ENCODE measurements at regions not wholly inside any gene's neighbourhood (a gene's known extent, or its start where the extent isn't known, plus 50 kb on each side); places are given as distances from the start of the nearest gene placed in this dataset.

DNA sequence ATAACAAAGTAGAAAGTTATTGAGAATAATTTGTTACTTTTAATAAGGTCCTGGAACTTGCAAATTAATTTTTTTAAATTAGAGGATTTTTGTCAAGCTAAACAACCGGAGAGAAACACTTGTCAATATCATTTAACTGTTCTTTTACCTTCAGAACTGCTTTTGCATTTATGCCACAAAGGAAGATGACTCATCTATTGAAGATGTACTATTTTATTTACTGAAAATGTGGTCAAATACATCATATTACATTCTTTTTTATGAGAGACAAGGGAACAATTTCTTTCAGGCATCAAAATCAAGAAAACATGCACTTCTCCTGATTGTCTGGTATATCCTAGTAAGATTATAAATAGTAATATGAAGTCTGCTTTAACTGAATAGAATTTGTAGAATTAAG lies 558.2 kb upstream of the PRMT6 start:
- peaks cover 3% of the 10 kb centered on the region for H3K9me3 Mint-ChIP-seq
- H3K27ac Mint-ChIP-seq = no peak overlapping the region
- ATAC-seq (no peak), DNase-seq (no peak)
- H3K36me3 Mint-ChIP-seq (ENCODE audit: low read depth) = no peaks in the 10 kb centered on the region
- H3K27me3 Mint-ChIP-seq = no peaks in the 10 kb centered on the region
- H3K4me1 Mint-ChIP-seq = no peaks in the 10 kb centered on the region
- no peak overlapping the region for H3K4me3 Mint-ChIP-seq

DNA sequence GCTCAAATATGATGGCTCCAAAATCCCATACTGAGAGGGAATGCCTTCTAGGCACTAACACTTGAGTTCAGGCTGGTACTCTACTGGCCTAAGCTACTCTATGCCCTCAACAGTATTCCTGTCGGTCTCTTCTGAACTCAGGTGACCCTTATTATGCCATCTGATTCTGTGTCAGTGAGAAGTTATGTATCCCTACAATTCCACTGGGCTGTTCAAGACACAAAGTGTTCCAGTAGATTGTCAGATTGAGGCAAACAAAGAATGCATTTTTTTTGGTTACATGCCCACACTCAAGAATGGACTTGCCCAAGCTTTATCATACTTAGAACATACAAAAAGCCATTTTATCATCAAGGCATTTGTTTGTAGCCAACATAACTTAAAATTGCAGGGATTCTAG lies 553.8 kb upstream of the PRMT6 start:
- Mint-ChIP-seq H3K4me1 (no peaks in the 10 kb centered on the region), H3K9me3 (peaks cover 6% of the 10 kb centered on the region), H3K4me3 (no peak overlapping the region), H3K36me3 (ENCODE audit: low read depth) (no peaks in the 10 kb centered on the region), H3K27ac (no peak overlapping the region), H3K27me3 (no peaks in the 10 kb centered on the region)
- no peak for DNase-seq
- no peak for ATAC-seq

DNA sequence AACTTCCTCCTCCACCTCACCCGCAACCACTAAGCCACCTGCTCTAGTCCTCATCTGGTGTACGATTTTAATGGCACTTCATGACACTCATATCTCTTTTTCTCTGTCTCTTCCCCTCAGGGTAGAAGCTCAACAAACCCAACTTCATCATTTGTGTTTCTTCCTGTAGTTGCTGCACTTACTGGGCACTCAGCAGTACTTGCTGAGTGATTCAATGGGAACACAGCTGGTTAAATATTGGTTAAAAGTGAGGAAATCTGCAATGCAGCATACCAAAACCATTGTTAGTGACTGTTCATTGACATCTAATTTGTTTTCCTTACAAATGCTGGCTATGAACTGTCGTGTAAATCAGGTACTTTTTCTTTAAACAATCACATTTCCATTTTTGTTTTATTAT lies 541.1 kb upstream of the PRMT6 start:
- Mint-ChIP-seq H3K4me1 (no peaks in the 10 kb centered on the region), H3K4me3 (no peak overlapping the region), H3K9me3 (peaks cover 5% of the 10 kb centered on the region), H3K27me3 (no peaks in the 10 kb centered on the region), H3K27ac (no peak overlapping the region), H3K36me3 (ENCODE audit: low read depth) (no peaks in the 10 kb centered on the region)
- ATAC-seq (no peak), DNase-seq (no peak)

DNA sequence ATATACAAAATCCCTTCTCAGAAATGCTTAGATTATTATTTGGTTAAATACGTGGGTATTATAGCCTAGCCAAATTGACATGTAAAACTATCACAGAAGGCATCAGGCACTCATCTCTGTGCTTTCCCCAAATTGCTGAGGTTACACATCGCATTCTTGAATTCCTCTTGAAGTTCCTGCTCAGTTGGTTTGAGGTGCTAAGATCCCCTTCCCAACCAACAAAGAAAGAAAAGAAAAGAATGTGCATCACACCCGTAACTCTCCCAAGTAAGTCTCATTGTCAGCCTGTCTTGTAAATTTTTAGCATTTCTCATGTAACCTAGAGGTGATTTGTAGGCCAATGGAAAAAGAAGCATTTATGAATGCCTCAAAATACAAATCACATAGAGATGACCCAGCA lies 539.2 kb upstream of the PRMT6 start:
- no peaks in the 10 kb centered on the region for H3K4me1 Mint-ChIP-seq
- no peaks in the 10 kb centered on the region for H3K36me3 Mint-ChIP-seq (ENCODE audit: low read depth)
- no peak for DNase-seq
- no peak overlapping the region for H3K27ac Mint-ChIP-seq
- ATAC-seq = no peak
- no peaks in the 10 kb centered on the region for H3K27me3 Mint-ChIP-seq
- peaks cover 5% of the 10 kb centered on the region for H3K9me3 Mint-ChIP-seq
- no peak overlapping the region for H3K4me3 Mint-ChIP-seq

DNA sequence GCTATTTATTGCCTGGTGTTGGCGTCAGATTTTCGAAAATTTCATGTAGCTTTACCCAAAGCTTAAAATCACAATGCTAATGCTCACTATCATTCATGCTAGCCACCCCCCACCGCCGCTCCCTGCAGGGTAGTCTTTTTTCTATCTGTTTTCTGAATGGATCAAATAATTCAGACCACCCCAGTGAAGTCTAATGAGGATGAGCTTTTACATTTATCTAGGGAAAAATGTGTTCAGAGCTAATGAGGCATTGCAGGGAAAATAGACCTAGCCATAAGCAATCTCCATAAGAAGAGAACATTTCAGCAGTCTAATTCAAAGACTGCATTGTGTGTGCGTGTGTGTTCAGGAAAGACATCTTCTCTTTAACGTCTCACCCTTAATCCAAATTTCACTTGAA lies 533.0 kb upstream of the PRMT6 start:
- ATAC-seq = no peak
- Mint-ChIP-seq H3K36me3 (ENCODE audit: low read depth) (no peaks in the 10 kb centered on the region), H3K27ac (no peak overlapping the region), H3K27me3 (no peaks in the 10 kb centered on the region), H3K4me3 (no peak overlapping the region), H3K9me3 (no peaks in the 10 kb centered on the region), H3K4me1 (no peaks in the 10 kb centered on the region)
- no peak for DNase-seq

DNA sequence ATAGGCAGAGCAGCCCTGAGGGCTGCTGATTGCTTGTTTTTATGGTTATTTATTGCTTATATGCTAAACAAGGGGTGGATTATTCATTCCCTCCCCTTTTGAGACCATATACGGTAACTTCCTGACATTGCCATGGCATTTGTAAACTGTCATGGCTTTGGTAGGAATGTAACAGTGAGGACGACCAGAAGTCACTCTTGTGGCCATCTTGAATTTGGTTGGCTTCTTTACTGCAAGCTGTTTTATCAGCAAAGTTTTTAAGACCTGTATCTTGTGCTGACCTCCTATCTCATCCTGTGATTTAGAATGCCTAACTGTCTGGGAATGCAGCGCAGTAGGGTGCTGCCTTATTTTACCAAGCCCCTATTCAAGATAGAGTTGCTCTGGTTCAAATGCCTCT lies 531.8 kb upstream of the PRMT6 start:
- H3K4me1 Mint-ChIP-seq = no peaks in the 10 kb centered on the region
- no peaks in the 10 kb centered on the region for H3K27me3 Mint-ChIP-seq
- no peak for ATAC-seq
- H3K36me3 Mint-ChIP-seq (ENCODE audit: low read depth) = no peaks in the 10 kb centered on the region
- no peak for DNase-seq
- H3K4me3 Mint-ChIP-seq = no peak overlapping the region
- H3K27ac Mint-ChIP-seq = no peak overlapping the region
- H3K9me3 Mint-ChIP-seq = no peaks in the 10 kb centered on the region

DNA sequence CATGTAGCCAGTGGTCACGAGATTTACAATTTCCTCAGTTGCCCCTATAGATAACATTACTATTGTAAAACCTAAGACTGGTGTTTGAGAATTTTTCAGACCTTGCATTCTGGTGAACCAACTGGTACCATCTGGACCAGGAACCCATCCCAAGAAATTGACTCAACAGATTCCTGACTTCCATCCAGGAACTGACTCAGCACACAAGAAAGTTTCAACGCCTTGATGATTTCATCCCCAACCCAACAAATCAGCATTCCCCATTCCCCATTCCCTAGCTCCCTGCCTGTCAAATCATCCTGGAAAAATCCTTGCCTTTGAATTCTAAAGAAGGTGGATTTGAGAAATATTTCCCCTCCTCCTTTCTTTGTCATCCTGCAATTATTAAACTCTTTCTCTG lies 529.8 kb upstream of the PRMT6 start:
- peaks cover 7% of the 10 kb centered on the region for H3K9me3 Mint-ChIP-seq
- no peaks in the 10 kb centered on the region for H3K36me3 Mint-ChIP-seq (ENCODE audit: low read depth)
- no peaks in the 10 kb centered on the region for H3K4me1 Mint-ChIP-seq
- no peak for DNase-seq
- ATAC-seq = no peak
- no peak overlapping the region for H3K4me3 Mint-ChIP-seq
- no peaks in the 10 kb centered on the region for H3K27me3 Mint-ChIP-seq
- H3K27ac Mint-ChIP-seq = no peak overlapping the region

DNA sequence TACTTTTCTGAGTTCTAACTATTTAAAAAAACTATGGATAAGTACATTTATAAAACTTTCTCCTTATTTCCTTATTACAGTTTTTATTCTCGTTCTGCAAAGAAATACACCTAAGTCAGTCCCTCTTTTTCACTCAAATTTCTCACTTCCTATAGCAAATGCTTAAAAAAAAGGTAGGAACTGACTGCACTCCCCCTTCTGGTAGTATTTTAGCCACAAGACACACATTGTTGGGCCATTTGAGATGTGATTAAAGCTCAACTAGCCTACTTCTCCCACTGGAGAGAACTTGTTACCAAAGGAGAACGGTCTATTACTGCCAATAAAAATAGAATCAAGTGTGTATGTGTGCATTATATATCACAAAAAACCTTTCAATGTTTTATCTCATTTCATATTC lies 521.9 kb upstream of the PRMT6 start:
- peaks cover 17% of the 10 kb centered on the region for H3K9me3 Mint-ChIP-seq
- no peaks in the 10 kb centered on the region for H3K4me1 Mint-ChIP-seq
- ATAC-seq (no peak), DNase-seq (no peak)
- no peaks in the 10 kb centered on the region for H3K36me3 Mint-ChIP-seq (ENCODE audit: low read depth)
- H3K4me3 Mint-ChIP-seq = no peak overlapping the region
- no peaks in the 10 kb centered on the region for H3K27me3 Mint-ChIP-seq
- no peak overlapping the region for H3K27ac Mint-ChIP-seq

DNA sequence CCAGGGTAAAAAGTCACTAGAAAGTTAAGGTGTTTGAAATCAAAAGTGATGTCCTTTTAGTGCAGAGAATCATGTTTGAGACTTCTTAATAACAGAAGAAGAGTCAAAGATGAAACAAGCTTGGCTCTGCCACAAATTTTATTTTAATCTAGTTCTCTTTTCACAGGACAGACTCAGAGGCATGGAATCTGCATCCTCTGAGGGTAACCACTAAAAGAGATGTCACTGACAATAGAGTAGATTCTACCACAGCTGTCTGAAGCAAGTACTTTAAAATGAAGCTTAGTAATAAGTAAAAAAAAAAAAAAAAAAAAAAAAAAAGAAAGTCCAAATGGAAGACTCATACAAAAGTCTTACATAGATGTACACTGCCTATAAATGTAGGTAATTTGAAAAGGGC lies 519.7 kb upstream of the PRMT6 start:
- H3K27me3 Mint-ChIP-seq = no peaks in the 10 kb centered on the region
- H3K4me3 Mint-ChIP-seq = no peak overlapping the region
- no peaks in the 10 kb centered on the region for H3K4me1 Mint-ChIP-seq
- DNase-seq = no peak
- peaks cover 18% of the 10 kb centered on the region for H3K9me3 Mint-ChIP-seq
- no peaks in the 10 kb centered on the region for H3K36me3 Mint-ChIP-seq (ENCODE audit: low read depth)
- no peak for ATAC-seq
- no peak overlapping the region for H3K27ac Mint-ChIP-seq

DNA sequence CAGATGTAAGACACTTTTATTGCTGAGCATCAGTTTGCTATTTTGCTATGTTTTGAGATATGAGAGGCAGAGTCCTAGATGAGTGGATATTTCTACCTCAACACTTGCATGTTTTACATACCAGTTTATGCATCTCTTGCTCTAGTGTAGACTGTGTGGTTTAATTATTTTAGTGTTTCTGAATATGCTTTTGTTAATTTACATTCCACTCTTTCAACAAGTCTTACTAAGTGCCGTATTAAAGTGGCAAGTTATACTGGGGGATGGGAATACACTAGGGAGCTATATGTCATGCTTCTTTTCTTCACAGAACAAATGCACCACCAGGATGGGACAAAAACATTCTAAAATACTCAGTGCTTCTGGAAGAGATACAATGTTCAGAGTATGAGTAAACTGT lies 507.7 kb upstream of the PRMT6 start:
- no peaks in the 10 kb centered on the region for H3K27me3 Mint-ChIP-seq
- H3K36me3 Mint-ChIP-seq (ENCODE audit: low read depth) = no peaks in the 10 kb centered on the region
- H3K4me1 Mint-ChIP-seq = no peaks in the 10 kb centered on the region
- no peak overlapping the region for H3K4me3 Mint-ChIP-seq
- DNase-seq (no peak), ATAC-seq (no peak)
- peaks cover 14% of the 10 kb centered on the region for H3K9me3 Mint-ChIP-seq
- H3K27ac Mint-ChIP-seq = no peak overlapping the region

DNA sequence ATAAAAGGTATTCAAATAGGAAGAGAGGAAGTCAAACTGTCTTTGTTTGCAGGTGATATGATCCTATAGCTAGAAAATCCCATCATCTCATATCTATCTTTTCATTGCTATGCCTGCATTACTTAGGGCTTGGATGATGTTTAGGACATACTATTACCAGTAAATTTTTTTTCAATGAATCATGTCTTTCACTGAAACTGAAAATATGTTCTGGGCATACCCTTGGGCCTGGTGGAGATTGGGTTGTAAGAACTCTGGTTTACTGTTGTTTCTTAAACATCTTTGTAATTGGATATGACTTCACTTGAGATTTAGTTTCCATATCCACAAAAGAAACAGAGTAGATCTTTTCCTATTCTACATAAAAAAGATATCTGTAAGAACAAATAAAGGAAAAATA lies 502.2 kb upstream of the PRMT6 start:
- DNase-seq = no peak
- H3K4me1 Mint-ChIP-seq = no peaks in the 10 kb centered on the region
- peaks cover 10% of the 10 kb centered on the region for H3K9me3 Mint-ChIP-seq
- no peaks in the 10 kb centered on the region for H3K36me3 Mint-ChIP-seq (ENCODE audit: low read depth)
- no peak overlapping the region for H3K4me3 Mint-ChIP-seq
- no peak for ATAC-seq
- no peak overlapping the region for H3K27ac Mint-ChIP-seq
- no peaks in the 10 kb centered on the region for H3K27me3 Mint-ChIP-seq

DNA sequence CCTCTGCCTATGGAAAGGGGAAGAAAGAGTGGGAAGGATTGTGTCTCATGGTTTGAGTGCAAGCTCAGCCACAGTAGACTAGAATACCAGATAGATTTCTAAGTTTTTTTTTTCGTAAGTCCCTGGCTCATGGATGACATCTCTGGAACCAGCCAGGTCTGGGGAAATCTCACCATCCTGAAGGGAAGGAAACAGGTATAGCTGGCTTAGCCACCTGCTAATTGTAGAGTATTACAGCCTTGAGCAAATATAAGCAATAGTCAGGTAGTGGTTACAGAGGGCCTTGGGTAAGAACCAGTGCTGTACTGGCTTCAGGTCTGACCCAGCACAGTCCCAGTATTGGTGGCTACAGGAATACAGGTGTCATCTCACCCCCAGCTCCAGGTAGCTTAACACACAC lies 500.9 kb upstream of the PRMT6 start:
- Mint-ChIP-seq H3K27ac (no peak overlapping the region), H3K36me3 (ENCODE audit: low read depth) (no peaks in the 10 kb centered on the region), H3K4me1 (no peaks in the 10 kb centered on the region), H3K27me3 (no peaks in the 10 kb centered on the region), H3K9me3 (peaks cover 11% of the 10 kb centered on the region), H3K4me3 (no peak overlapping the region)
- ATAC-seq = no peak
- no peak for DNase-seq

DNA sequence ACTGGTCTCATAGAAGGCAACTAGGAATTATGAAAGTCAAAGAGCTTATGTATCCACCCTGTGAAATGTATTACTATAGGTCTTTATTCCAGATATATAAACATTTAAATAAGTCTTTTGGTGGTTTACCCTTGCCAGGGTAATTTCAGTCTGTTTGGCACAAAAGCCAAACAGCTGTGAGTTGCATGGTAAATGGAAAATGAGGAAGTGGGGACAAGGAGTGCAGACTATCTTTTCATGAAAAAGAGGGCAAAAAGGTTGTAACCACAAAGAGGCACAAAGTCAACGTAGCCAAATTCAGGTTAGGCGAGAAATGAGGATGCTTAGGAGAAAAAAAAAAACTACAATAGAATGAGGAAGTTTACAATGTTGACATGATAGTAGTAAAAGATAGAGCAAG lies 492.3 kb upstream of the PRMT6 start:
- no peak overlapping the region for H3K4me3 Mint-ChIP-seq
- H3K27me3 Mint-ChIP-seq = no peaks in the 10 kb centered on the region
- DNase-seq (no peak), ATAC-seq (no peak)
- no peaks in the 10 kb centered on the region for H3K4me1 Mint-ChIP-seq
- H3K36me3 Mint-ChIP-seq (ENCODE audit: low read depth) = no peaks in the 10 kb centered on the region
- H3K9me3 Mint-ChIP-seq = peaks cover 5% of the 10 kb centered on the region
- H3K27ac Mint-ChIP-seq = no peak overlapping the region

DNA sequence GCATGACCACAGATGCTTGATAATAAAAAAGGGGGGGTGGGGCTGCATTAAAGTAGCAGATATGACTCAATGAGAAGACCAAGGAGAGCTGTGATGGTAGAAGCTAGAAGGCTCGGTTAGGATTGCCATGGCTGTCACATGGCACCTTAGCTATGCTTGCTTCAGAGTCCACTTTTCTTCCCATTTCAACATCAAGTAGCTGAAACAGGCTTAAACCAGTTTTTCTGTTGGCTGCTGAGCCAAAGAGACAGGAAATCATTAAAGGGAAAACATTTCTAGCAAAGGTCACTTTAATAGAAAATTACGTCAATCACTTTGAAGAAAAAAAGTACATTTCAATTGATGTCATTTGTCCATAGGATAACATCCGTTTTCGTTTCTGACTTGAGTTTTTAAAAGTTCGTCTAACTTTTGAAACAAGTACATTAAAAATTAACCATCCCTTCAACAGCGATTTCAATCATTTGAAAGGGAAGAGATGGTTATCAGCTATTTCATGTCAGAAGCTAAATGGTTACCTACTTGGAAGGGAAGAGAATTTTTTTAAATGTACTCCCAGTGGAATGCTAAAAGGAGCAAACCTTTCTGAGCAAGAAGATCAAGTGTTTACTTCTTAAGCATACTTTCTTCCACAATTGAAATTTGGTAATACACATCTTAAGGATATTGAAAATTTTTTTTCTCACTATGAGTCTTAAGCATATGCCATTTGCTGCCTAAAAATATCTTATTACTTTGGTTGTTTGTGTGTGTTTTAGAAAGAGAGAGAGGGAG lies 488.1 kb upstream of the PRMT6 start:
- Mint-ChIP-seq H3K4me3 (no peak overlapping the region), H3K9me3 (peaks cover 4% of the 10 kb centered on the region), H3K36me3 (ENCODE audit: low read depth) (no peaks in the 10 kb centered on the region), H3K4me1 (no peaks in the 10 kb centered on the region), H3K27me3 (no peaks in the 10 kb centered on the region), H3K27ac (no peak overlapping the region)
- DNase-seq (no peak), ATAC-seq (no peak)

DNA sequence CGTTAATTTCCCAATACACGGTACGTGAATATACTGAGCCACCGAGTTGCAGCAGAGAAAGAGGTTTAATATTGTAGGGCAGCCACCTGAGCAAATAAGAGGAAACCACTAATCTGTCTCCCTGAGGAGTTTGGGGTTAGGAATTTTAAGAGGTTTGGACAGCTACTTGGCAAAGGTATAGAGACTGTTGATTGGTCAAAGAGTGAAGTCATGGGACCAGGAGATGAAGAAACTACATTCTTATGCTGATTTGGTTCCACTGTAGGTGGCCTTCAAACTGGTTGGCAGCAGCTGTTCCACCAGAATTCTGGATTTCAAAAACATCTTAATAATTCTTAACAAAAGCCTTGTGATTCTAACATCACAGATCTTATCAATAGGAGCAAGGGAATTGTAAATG lies 485.4 kb upstream of the PRMT6 start:
- no peak for ATAC-seq
- no peaks in the 10 kb centered on the region for H3K27me3 Mint-ChIP-seq
- DNase-seq = no peak
- no peaks in the 10 kb centered on the region for H3K36me3 Mint-ChIP-seq (ENCODE audit: low read depth)
- H3K4me3 Mint-ChIP-seq = no peak overlapping the region
- no peak overlapping the region for H3K27ac Mint-ChIP-seq
- peaks cover 4% of the 10 kb centered on the region for H3K9me3 Mint-ChIP-seq
- no peaks in the 10 kb centered on the region for H3K4me1 Mint-ChIP-seq

DNA sequence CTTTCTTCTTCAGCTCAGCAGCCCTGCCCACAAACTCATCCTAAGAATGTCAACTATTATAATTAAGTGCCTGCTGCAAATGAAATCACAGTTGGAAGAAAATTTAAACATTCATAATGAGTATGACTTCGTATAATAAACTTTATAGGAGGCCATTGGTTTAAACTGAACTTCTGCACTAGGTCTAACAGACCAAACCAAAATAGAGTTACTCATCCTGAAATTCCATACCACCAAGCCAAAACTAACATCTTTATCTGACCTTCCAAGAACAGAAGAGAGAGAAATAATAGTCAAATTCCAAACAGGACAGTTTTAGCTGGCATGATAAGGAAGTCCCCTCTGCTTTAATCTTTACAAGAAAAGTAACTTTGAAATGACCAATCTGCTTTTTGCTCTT lies 472.4 kb upstream of the PRMT6 start:
- H3K27ac Mint-ChIP-seq = no peak overlapping the region
- no peak for DNase-seq
- ATAC-seq = no peak
- H3K4me3 Mint-ChIP-seq = no peak overlapping the region
- H3K9me3 Mint-ChIP-seq = peaks cover 18% of the 10 kb centered on the region
- no peaks in the 10 kb centered on the region for H3K4me1 Mint-ChIP-seq
- no peaks in the 10 kb centered on the region for H3K27me3 Mint-ChIP-seq
- H3K36me3 Mint-ChIP-seq (ENCODE audit: low read depth) = no peaks in the 10 kb centered on the region
